8988T (cell line): ENCODE measurements at regions not wholly inside any gene's neighbourhood (a gene's known extent, or its start where the extent isn't known, plus 50 kb on each side); places are given as distances from the start of the nearest gene placed in this dataset.
A peak's percentile ranks its signal among the peaks of the same experiment; 100 is the strongest.

ENCODE experiments used
- DNase-seq: peaks from one replicate; pipeline ENCODE4 v3.0.0; 2011

GRCh38 chr16:87060034-87060986, 256.9 kb downstream of the C16orf95 start:
- DNase-seq: peak; percentile 50

- no peak for DNase-seq
Observed at GRCh38 chr16:87061243-87061920, 255.8 kb downstream of the C16orf95 start.

- DNase-seq: peak; percentile 92
Observed at GRCh38 chr16:87062569-87063442, 254.4 kb downstream of the C16orf95 start.

- DNase-seq: no peak
Observed at GRCh38 chr16:87063543-87063942, 253.6 kb downstream of the C16orf95 start.

GRCh38 chr16:87064731-87065445, 252.3 kb downstream of the C16orf95 start:
- no peak for DNase-seq

- no peak for DNase-seq
Observed at GRCh38 chr16:87065446-87066132, 251.6 kb downstream of the C16orf95 start.

- no peak for DNase-seq
Observed at GRCh38 chr16:87066133-87067002, 250.8 kb downstream of the C16orf95 start.

- no peak for DNase-seq
Observed at GRCh38 chr16:87067003-87067556, 250.1 kb downstream of the C16orf95 start.

GRCh38 chr16:87067836-87068761, 249.1 kb downstream of the C16orf95 start:
- no peak for DNase-seq

GRCh38 chr16:87068762-87069150, 248.4 kb downstream of the C16orf95 start:
- DNase-seq: no peak

- no peak for DNase-seq
Observed at GRCh38 chr16:87070657-87071056, 246.5 kb downstream of the C16orf95 start.

- no peak for DNase-seq
Observed at GRCh38 chr16:87072101-87072500, 245.1 kb downstream of the C16orf95 start.

- DNase-seq: no peak
Observed at GRCh38 chr16:87074641-87075318, 242.4 kb downstream of the C16orf95 start.

- no peak for DNase-seq
Observed at GRCh38 chr16:87075319-87075860, 241.8 kb downstream of the C16orf95 start.

GRCh38 chr16:87076331-87076949, 240.8 kb downstream of the C16orf95 start:
- DNase-seq: no peak

GRCh38 chr16:87076950-87077749, 240.0 kb downstream of the C16orf95 start:
- DNase-seq: no peak

- no peak for DNase-seq
Observed at GRCh38 chr16:87077750-87078127, 239.5 kb downstream of the C16orf95 start.
